ENCODE measurements at regions not wholly inside any gene's neighbourhood (a gene's known extent, or its start where the extent isn't known, plus 50 kb on each side); places are given as distances from the start of the nearest gene placed in this dataset.

DNA sequence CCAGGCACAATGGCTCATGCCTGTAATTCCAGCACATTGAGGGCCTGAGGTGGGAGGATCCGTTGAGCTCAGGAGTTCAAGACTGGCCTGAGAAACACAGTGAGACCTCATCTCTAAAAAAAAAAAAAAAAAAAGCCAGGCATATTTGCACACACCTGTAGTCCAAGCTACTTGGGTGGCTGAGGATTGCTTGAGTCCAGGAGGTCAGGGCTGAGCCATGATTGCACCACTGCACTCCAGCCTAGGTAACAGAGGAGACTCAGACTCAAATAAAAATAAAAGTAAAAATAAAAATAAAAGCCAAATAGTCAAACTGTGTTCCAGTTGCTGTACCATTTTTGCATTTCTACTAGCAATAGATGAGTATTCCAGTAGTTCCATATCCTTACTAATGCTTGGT, 616.0 kb downstream of the KIF4B start:
- ChIA-PET CTCF (no interaction called here), POLR2A (no interaction called here)
- FAIRE-seq (no peak), ATAC-seq (no peak), DNase-seq (ENCODE audit: low read depth in 1 of 2, low spot score in 1 of 2) (no peak)
- TF ChIP-seq MYC (IDR thresholded peaks at IDR 0.05; ENCODE audit: borderline replicate concordance, low read length) (no peak), HDAC2 (IDR thresholded peaks at IDR 0.05) (no peak), MAFK (IDR thresholded peaks at IDR 0.05; ENCODE audit: partially characterized antibody) (no peak), TP53 (CRISPR knock-in tag; IDR thresholded peaks at IDR 0.05) (no peak), SMC3 (IDR thresholded peaks at IDR 0.05) (no peak), CHD2 (IDR thresholded peaks at IDR 0.05; ENCODE audit: low read length, partially characterized antibody) (no peak), JUN (IDR thresholded peaks at IDR 0.05) (no peak), TFCP2L1 (CRISPR knock-in tag; IDR thresholded peaks at IDR 0.05) (no peak), RCOR1 (IDR thresholded peaks at IDR 0.05; ENCODE audit: low read depth, low read length) (no peak), NFE2L2 (conservative IDR thresholded peaks at IDR 0.05; ENCODE audit: low read length) (no peak)
- TF ChIP-seq, protein P1, sequence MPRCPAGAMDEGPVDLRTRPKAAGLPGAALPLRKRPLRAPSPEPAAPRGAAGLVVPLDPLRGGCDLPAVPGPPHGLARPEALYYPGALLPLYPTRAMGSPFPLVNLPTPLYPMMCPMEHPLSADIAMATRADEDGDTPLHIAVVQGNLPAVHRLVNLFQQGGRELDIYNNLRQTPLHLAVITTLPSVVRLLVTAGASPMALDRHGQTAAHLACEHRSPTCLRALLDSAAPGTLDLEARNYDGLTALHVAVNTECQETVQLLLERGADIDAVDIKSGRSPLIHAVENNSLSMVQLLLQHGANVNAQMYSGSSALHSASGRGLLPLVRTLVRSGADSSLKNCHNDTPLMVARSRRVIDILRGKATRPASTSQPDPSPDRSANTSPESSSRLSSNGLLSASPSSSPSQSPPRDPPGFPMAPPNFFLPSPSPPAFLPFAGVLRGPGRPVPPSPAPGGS (IDR thresholded peaks at IDR 0.05): no peak
- TF ChIP-seq, protein P2, sequence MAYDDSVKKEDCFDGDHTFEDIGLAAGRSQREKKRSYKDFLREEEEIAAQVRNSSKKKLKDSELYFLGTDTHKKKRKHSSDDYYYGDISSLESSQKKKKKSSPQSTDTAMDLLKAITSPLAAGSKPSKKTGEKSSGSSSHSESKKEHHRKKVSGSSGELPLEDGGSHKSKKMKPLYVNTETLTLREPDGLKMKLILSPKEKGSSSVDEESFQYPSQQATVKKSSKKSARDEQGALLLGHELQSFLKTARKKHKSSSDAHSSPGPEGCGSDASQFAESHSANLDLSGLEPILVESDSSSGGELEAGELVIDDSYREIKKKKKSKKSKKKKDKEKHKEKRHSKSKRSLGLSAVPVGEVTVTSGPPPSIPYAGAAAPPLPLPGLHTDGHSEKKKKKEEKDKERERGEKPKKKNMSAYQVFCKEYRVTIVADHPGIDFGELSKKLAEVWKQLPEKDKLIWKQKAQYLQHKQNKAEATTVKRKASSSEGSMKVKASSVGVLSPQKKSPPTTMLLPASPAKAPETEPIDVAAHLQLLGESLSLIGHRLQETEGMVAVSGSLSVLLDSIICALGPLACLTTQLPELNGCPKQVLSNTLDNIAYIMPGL (CRISPR knock-in tag; IDR thresholded peaks at IDR 0.05; ENCODE audit: borderline replicate concordance): no peak
- TF ChIP-seq, protein P3, sequence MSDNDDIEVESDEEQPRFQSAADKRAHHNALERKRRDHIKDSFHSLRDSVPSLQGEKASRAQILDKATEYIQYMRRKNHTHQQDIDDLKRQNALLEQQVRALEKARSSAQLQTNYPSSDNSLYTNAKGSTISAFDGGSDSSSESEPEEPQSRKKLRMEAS (IDR thresholded peaks at IDR 0.05): no peak
- TF ChIP-seq, protein P4, sequence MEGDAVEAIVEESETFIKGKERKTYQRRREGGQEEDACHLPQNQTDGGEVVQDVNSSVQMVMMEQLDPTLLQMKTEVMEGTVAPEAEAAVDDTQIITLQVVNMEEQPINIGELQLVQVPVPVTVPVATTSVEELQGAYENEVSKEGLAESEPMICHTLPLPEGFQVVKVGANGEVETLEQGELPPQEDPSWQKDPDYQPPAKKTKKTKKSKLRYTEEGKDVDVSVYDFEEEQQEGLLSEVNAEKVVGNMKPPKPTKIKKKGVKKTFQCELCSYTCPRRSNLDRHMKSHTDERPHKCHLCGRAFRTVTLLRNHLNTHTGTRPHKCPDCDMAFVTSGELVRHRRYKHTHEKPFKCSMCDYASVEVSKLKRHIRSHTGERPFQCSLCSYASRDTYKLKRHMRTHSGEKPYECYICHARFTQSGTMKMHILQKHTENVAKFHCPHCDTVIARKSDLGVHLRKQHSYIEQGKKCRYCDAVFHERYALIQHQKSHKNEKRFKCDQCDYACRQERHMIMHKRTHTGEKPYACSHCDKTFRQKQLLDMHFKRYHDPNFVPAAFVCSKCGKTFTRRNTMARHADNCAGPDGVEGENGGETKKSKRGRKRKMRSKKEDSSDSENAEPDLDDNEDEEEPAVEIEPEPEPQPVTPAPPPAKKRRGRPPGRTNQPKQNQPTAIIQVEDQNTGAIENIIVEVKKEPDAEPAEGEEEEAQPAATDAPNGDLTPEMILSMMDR (IDR thresholded peaks at IDR 0.05): no peak
- TF ChIP-seq, protein P5, sequence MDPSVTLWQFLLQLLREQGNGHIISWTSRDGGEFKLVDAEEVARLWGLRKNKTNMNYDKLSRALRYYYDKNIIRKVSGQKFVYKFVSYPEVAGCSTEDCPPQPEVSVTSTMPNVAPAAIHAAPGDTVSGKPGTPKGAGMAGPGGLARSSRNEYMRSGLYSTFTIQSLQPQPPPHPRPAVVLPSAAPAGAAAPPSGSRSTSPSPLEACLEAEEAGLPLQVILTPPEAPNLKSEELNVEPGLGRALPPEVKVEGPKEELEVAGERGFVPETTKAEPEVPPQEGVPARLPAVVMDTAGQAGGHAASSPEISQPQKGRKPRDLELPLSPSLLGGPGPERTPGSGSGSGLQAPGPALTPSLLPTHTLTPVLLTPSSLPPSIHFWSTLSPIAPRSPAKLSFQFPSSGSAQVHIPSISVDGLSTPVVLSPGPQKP (IDR thresholded peaks at IDR 0.05; ENCODE audit: low read depth, low read length): no peak
- Histone ChIP-seq H3K4me3 (no peak overlapping the region), H3K4me1 (peaks cover 5% of the 10 kb centered on the region; the same call in 1 of the 3 replicates), H3K4me2 (no peak overlapping the region), H3K27ac (no peak overlapping the region), H3K9me3 (peaks cover 5% of the 10 kb centered on the region; the same call in 1 of the 3 replicates)
- WGBS (ENCODE audit: missing lambda C conversion rate): 25% methylated on average over 1 of the region's 1 CpG

- Histone ChIP-seq H3K9me3 (peaks cover 5% of the 10 kb centered on the region; the same call in 1 of the 3 replicates), H3K27ac (no peak overlapping the region), H3K4me1 (peaks cover 5% of the 10 kb centered on the region; the same call in 1 of the 3 replicates), H3K4me3 (no peak overlapping the region), H3K4me2 (0 out of 3 replicates have a peak overlapping the region, but pooled peaks have one; percentile 2)
- DNase-seq (ENCODE audit: low read depth in 1 of 2, low spot score in 1 of 2) (peak in 1 of 2 experiments; percentile 48), ATAC-seq (no peak), FAIRE-seq (no peak)
- 11% methylated on average over 3 of the region's 3 CpGs for WGBS (ENCODE audit: missing lambda C conversion rate)
- POLR2A ChIA-PET: no interaction called here
- CTCF ChIA-PET: no interaction called here
- TF ChIP-seq GATA3 (IDR thresholded peaks at IDR 0.05; ENCODE audit: borderline replicate concordance) (no peak), RFX5 (IDR thresholded peaks at IDR 0.05) (no peak), TFCP2L1 (CRISPR knock-in tag; IDR thresholded peaks at IDR 0.05) (no peak), BHLHE40 (IDR thresholded peaks at IDR 0.05; ENCODE audit: low read depth, low read length) (no peak), CEBPB (IDR thresholded peaks at IDR 0.05) (no peak), MAZ (IDR thresholded peaks at IDR 0.05; ENCODE audit: borderline replicate concordance, low read depth, low read length) (no peak), E2F6 (IDR thresholded peaks at IDR 0.05; ENCODE audit: borderline replicate concordance, low read depth) (no peak), RCOR1 (IDR thresholded peaks at IDR 0.05; ENCODE audit: low read depth, low read length) (no peak), JUNB (IDR thresholded peaks at IDR 0.05) (no peak), FOXS1 (CRISPR knock-in tag; IDR thresholded peaks at IDR 0.05) (no peak), MAFK (IDR thresholded peaks at IDR 0.05; ENCODE audit: partially characterized antibody) (no peak), SMC3 (IDR thresholded peaks at IDR 0.05) (no peak), CHD2 (IDR thresholded peaks at IDR 0.05; ENCODE audit: low read length, partially characterized antibody) (no peak)
- TF ChIP-seq, protein P5 (IDR thresholded peaks at IDR 0.05; ENCODE audit: low read depth, low read length): no peak
- TF ChIP-seq, protein P4 (IDR thresholded peaks at IDR 0.05): no peak
- TF ChIP-seq, protein P2 (CRISPR knock-in tag; IDR thresholded peaks at IDR 0.05; ENCODE audit: borderline replicate concordance): no peak
These were observed 617.6 kb downstream of the KIF4B start for GRCh38 chr5:155631116-155631515.

All from A549 (cell line).